Stimulated activated CD8-positive, alpha-beta memory T cell treated with anti-CD3 and anti-CD28 coated beads, Interleukin-4, amount 100 ng/mL, for 4 hours (primary cell): ENCODE measurements at regions not wholly inside any gene's neighbourhood (a gene's known extent, or its start where the extent isn't known, plus 50 kb on each side); places are given as distances from the start of the nearest gene placed in this dataset.
"Not testable (repeated sequence)": the region's sequence is repeated elsewhere in the genome, so short reads cannot be mapped to it uniquely, and the experiment has no call there.

Experiments
- DNase-seq, 2 donors: peaks; one replicate each; pipeline ENCODE4 v3.0.0-alpha.2; 2020; ENCODE audit warnings: low read depth in 2 of 2, low spot score in 1 of 2

- DNase-seq: no peak
These were observed 317.3 kb upstream of the CFAP20DC start for GRCh38 chr3:59367150-59367549.

GRCh38 chr3:59366218-59366617 lies 316.4 kb upstream of the CFAP20DC start:
- no peak for DNase-seq

- DNase-seq: no peak
These were observed 314.7 kb upstream of the CFAP20DC start for GRCh38 chr3:59364496-59364895.

- DNase-seq: not testable (repeated sequence)
These were observed 310.5 kb upstream of the CFAP20DC start for GRCh38 chr3:59360312-59360711.

- DNase-seq: no peak
These were observed 291.6 kb upstream of the CFAP20DC start for GRCh38 chr3:59341459-59341858.

DNA sequence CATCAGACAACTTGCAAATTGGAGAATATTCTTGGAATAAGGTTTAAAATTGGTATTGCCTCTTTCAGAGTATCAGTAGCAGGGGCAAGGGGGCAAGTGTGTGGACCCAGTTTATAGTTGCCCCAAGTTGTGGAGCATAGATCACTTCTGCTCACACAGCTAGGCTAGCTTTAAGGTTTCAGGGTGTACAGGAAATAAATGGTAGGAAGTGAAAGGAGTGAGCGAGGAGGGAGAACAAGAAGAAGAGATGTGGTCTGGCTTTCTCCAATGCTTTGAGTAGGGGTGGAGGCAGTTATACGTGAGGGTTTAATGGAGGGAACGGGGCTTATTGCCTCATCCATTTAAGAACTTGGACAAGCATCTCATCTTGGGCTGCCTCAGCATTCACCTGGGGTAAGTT lies 290.0 kb upstream of the CFAP20DC start:
- DNase-seq: no peak

GRCh38 chr3:59338934-59339333 lies 289.1 kb upstream of the CFAP20DC start:
- no peak for DNase-seq

GRCh38 chr3:59335338-59335737 lies 285.5 kb upstream of the CFAP20DC start:
- DNase-seq: no peak

DNA sequence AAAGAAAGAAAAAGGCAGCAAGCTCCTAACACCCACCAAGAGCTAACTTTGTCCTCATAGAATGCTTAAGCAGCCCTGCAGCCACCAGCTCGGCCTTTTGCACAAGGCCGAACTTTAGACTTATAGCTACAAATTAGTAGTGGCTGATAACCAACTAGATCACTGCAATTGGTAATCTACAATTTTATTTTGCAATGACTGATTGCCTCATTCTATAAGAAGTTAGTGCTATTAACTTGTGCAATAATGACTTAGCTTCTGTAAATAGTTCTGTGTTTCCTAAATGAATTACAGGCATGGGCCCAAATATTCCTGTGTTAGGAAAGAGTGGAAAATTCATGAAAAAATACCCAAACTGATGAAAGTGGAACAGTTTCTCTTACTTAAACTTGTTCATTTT lies 284.8 kb upstream of the CFAP20DC start:
- no peak for DNase-seq

GRCh38 chr3:59327376-59327808 lies 277.6 kb upstream of the CFAP20DC start:
- DNase-seq: no peak

- DNase-seq: no peak
These were observed 276.6 kb upstream of the CFAP20DC start for GRCh38 chr3:59326246-59327024.

DNA sequence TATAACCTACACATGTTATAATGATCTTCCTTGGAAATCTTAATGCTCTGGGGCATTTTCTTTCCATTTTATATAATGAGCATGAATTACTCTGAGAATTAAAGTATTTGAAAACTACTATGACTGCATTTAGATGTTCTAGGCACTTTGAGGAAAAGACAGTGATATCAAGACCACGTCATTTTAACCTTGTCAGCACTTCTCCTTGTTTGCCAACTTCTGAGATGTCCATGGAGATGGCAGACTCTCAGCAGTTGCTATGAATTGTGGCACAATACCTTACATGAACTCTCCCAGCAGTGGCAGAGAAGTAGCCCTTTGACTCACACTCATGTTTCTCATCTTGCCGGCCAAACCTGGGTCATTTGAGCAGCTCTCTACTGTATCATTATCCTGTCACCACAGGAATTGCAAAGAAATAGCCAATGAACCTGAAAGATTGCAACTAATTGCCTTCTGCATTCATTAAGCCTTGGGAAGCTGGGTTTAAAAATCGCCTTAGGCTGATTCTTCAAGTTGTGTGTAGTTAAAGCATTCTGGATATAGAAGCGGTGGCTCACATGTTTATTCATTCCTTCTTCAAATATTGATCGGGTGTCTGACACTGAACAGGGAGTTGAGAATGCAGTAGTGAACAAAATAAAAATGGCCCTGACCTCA lies 272.2 kb upstream of the CFAP20DC start:
- DNase-seq: no peak

- DNase-seq: no peak
These were observed 270.3 kb upstream of the CFAP20DC start for GRCh38 chr3:59320080-59320479.

DNA sequence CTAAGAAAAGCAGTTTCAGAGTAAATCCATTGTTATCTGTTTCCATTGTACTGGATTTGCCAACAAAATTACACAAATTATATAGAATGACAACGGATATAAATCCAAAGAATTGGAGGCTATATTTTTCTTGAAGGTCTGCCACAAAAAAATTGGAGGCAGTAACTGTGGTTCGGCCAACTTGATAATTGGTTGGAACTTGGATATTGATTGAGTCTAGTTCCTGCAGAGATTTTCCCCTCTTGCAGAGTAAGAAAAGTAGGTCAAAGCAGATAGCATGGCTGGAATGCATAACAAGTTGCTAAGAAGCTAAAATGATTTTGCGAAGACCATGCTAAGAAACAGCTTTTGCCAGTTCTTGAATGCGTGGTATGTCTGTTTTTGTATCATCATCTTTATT lies 269.6 kb upstream of the CFAP20DC start:
- no peak for DNase-seq

GRCh38 chr3:59318881-59319280 lies 269.1 kb upstream of the CFAP20DC start:
- DNase-seq: no peak

GRCh38 chr3:59317386-59317785 lies 267.6 kb upstream of the CFAP20DC start:
- DNase-seq: no peak

- DNase-seq: no peak
These were observed 267.0 kb upstream of the CFAP20DC start for GRCh38 chr3:59316688-59317275.

DNA sequence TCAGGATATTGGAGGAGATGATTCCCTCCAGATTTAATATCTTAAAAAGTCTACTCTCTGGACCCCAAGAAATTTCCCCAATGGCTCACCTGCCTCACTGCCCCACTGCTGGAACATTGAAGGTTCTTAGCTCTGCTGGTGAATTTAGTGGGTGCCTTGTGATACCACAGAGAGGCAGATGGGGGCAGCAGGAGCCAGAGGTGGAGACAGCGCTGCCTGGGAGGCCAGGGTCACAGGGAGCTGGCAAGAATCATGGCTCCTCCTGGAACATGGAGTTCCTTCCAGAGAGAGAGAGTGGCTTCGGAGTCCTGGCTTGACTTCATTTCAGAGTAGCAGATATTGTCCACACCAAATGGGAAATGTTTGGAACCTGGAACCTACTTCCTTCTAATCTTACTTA lies 263.5 kb upstream of the CFAP20DC start:
- DNase-seq: no peak

DNA sequence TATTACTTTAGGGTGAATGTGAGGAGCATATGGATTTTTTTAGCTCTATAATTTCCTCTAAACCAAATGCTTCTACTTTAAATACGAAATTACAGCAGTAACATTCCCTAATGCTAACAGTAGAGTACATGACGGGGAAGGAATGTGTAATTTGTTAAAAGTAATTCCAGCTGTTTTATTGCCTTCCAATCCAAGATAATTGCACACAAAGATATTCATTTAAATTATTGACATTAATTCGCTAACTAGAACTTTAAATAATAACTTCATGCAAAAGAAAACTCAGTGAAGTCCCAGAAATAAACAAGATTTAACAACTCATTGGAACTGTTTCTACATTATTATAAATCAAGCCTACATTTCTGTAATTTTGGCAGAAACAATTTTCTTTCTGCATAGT lies 261.4 kb upstream of the CFAP20DC start:
- no peak for DNase-seq

DNA sequence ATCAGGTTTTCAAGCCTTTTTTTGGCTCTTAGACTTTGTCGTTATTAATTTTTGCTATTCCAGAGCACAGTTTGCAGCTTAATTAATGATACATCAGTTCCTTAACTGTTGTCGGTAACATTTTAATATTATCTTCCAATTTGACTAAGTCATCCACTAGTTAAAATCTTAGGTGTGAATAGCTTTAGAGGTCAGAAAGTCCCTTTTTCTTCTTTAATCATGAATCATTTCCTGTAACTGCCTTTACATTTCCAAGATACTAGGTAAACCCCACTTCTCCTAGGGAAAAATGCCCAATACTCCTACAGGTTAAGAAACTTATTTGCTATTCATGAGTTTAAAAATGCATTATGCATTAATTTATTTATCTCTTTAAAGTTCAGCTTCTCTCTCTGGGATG lies 260.9 kb upstream of the CFAP20DC start:
- no peak for DNase-seq

DNA sequence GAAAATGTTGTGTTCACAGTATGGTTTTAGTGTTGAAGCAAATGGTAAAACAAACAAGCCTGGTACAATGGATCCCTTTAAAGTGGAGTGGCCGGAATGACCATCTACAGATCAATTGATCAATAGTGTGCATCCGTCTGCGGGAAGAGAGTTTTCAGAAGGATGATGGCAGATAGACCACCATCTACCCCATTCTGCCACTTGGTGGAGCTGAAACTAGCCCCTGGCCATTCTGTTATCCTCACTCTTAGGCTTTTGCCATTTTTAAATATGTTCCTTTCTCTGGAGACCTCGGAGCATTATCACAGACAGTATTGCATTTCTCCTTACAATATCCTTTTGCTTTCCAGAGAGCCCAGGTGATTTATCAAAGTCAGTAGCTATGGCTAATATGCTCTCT lies 258.9 kb upstream of the CFAP20DC start:
- no peak for DNase-seq

GRCh38 chr3:59308001-59308400 lies 258.2 kb upstream of the CFAP20DC start:
- no peak for DNase-seq
